ENCODE measurements at regions not wholly inside any gene's neighbourhood (a gene's known extent, or its start where the extent isn't known, plus 50 kb on each side); places are given as distances from the start of the nearest gene placed in this dataset.

- DNase-seq (ENCODE audit: low read depth in 4 of 4, low spot score in 3 of 4): no peak
Observed at GRCh38 chr9:91119679-91120078, 242.0 kb downstream of the AUH start.

- DNase-seq (ENCODE audit: low read depth in 4 of 4, low spot score in 3 of 4): no peak
Observed at GRCh38 chr9:91120200-91120599, 241.5 kb downstream of the AUH start.

- no peak for DNase-seq (ENCODE audit: low read depth in 4 of 4, low spot score in 3 of 4)
Observed at GRCh38 chr9:91122755-91123154, 239.0 kb downstream of the AUH start.

- no peak for DNase-seq (ENCODE audit: low read depth in 4 of 4, low spot score in 3 of 4)
Observed at GRCh38 chr9:91126761-91127445, 234.8 kb downstream of the AUH start.

- DNase-seq (ENCODE audit: low read depth in 4 of 4, low spot score in 3 of 4): no peak
Observed at GRCh38 chr9:91127653-91128052, 234.1 kb downstream of the AUH start.

GRCh38 chr9:91130796-91131318 is 230.9 kb downstream of the AUH start:
- DNase-seq (ENCODE audit: low read depth in 4 of 4, low spot score in 3 of 4): no peak

- no peak for DNase-seq (ENCODE audit: low read depth in 4 of 4, low spot score in 3 of 4)
Observed at GRCh38 chr9:91131433-91131839, 230.3 kb downstream of the AUH start.

- DNase-seq (ENCODE audit: low read depth in 4 of 4, low spot score in 3 of 4): no peak
Observed at GRCh38 chr9:91132576-91133073, 229.1 kb downstream of the AUH start.

- DNase-seq (ENCODE audit: low read depth in 4 of 4, low spot score in 3 of 4): no peak
Observed at GRCh38 chr9:91134608-91135007, 227.1 kb downstream of the AUH start.

- no peak for DNase-seq (ENCODE audit: low read depth in 4 of 4, low spot score in 3 of 4)
Observed at GRCh38 chr9:91137391-91137790, 224.3 kb downstream of the AUH start.

GRCh38 chr9:91138760-91139159 is 223.0 kb downstream of the AUH start:
- DNase-seq (ENCODE audit: low read depth in 4 of 4, low spot score in 3 of 4): no peak

- no peak for DNase-seq (ENCODE audit: low read depth in 4 of 4, low spot score in 3 of 4)
Observed at GRCh38 chr9:91141407-91141965, 220.2 kb downstream of the AUH start.

GRCh38 chr9:91143162-91143561 is 218.6 kb downstream of the AUH start:
- DNase-seq (ENCODE audit: low read depth in 4 of 4, low spot score in 3 of 4): no peak

GRCh38 chr9:91143642-91144041 is 218.1 kb downstream of the AUH start:
- DNase-seq (ENCODE audit: low read depth in 4 of 4, low spot score in 3 of 4): no peak

- no peak for DNase-seq (ENCODE audit: low read depth in 4 of 4, low spot score in 3 of 4)
Observed at GRCh38 chr9:91144769-91145168, 216.9 kb downstream of the AUH start.

- no peak for DNase-seq (ENCODE audit: low read depth in 4 of 4, low spot score in 3 of 4)
Observed at GRCh38 chr9:91145496-91145895, 216.2 kb downstream of the AUH start.

GRCh38 chr9:91146391-91147019 is 215.2 kb downstream of the AUH start:
- DNase-seq (ENCODE audit: low read depth in 4 of 4, low spot score in 3 of 4): no peak

GRCh38 chr9:91147079-91147708 is 214.5 kb downstream of the AUH start:
- no peak for DNase-seq (ENCODE audit: low read depth in 4 of 4, low spot score in 3 of 4)

- DNase-seq (ENCODE audit: low read depth in 4 of 4, low spot score in 3 of 4): no peak
Observed at GRCh38 chr9:91148306-91148705, 213.4 kb downstream of the AUH start.

- no peak for DNase-seq (ENCODE audit: low read depth in 4 of 4, low spot score in 3 of 4)
Observed at GRCh38 chr9:91150273-91150997, 211.3 kb downstream of the AUH start.

Data from left renal pelvis (tissue), 4 donors.